C4-2B (cell line): ENCODE measurements at regions not wholly inside any gene's neighbourhood (a gene's known extent, or its start where the extent isn't known, plus 50 kb on each side); places are given as distances from the start of the nearest gene placed in this dataset.

Experiments used
- H3K27ac ChIP-seq: fragments of 450-650 bp; 2 replicates; pipeline ENCODE4 v1.5.1; 2017
- CTCF ChIP-seq: fragments of 450-650 bp; conservative IDR thresholded peaks from 2 replicates; pipeline ENCODE4 v1.5.1; 2017; ENCODE audit warnings: mild to moderate bottlenecking
- ZFX ChIP-seq: fragments of 450-650 bp; IDR thresholded peaks from 2 replicates; pipeline ENCODE4 v1.6.1; 2017

- no peak for TF ChIP-seq ZFX
- H3K27ac ChIP-seq: no peak overlapping the region
Measured at GRCh38 chr18:56109757-56110156, 521.8 kb upstream of the TCF4 start.

GRCh38 chr18:56108478-56109367 lies 520.7 kb upstream of the TCF4 start:
- no peak overlapping the region for H3K27ac ChIP-seq
- no peak for TF ChIP-seq CTCF
- TF ChIP-seq ZFX: no peak

GRCh38 chr18:56107821-56108477 lies 520.0 kb upstream of the TCF4 start:
- TF ChIP-seq CTCF (no peak), ZFX (no peak)
- H3K27ac ChIP-seq: no peak overlapping the region

GRCh38 chr18:56100090-56100722 lies 512.2 kb upstream of the TCF4 start:
- no peak for TF ChIP-seq CTCF
- TF ChIP-seq ZFX: no peak
- H3K27ac ChIP-seq: no peak overlapping the region

- no peak overlapping the region for H3K27ac ChIP-seq
- TF ChIP-seq CTCF: no peak
- TF ChIP-seq ZFX: no peak
Measured at GRCh38 chr18:56097621-56098020, 509.6 kb upstream of the TCF4 start.

GRCh38 chr18:56096861-56097260 lies 508.9 kb upstream of the TCF4 start:
- H3K27ac ChIP-seq: no peak overlapping the region
- TF ChIP-seq ZFX (no peak), CTCF (no peak)

GRCh38 chr18:56089612-56090258 lies 501.7 kb upstream of the TCF4 start:
- no peak overlapping the region for H3K27ac ChIP-seq

More at GRCh38 chr18:56089612-56090258, 501.7 kb upstream of the TCF4 start:
- no peak for TF ChIP-seq ZFX
- TF ChIP-seq CTCF: no peak
